Endothelial cell of umbilical vein (primary cell): ENCODE measurements at regions not wholly inside any gene's neighbourhood (a gene's known extent, or its start where the extent isn't known, plus 50 kb on each side); places are given as distances from the start of the nearest gene placed in this dataset.

ENCODE experiments used
- EZH2 ChIP-seq: IDR thresholded peaks from 2 replicates; pipeline ENCODE4 v1.6.1; 2012; ENCODE audit warnings: borderline replicate concordance, low read depth, mild to moderate bottlenecking, moderate library complexity, low read length, inconsistent platforms; ENCODE audit not compliant: severe bottlenecking
- FOS ChIP-seq: IDR thresholded peaks from 2 replicates; pipeline ENCODE4 v1.6.1; 2011; ENCODE audit warnings: mild to moderate bottlenecking, low read length, moderate library complexity, borderline replicate concordance; ENCODE audit not compliant: insufficient read depth
- JUN ChIP-seq: IDR thresholded peaks from 2 replicates; pipeline ENCODE4 v1.6.1; 2011; ENCODE audit warnings: borderline replicate concordance, low read depth; ENCODE audit not compliant: insufficient read length, insufficient read depth
- MYC ChIP-seq: IDR thresholded peaks from one replicate; pipeline ENCODE4 v1.6.1; 2011; ENCODE audit warnings: mild to moderate bottlenecking, low read depth, low read length
- POLR2A ChIP-seq: IDR thresholded peaks from 2 replicates; pipeline ENCODE4 v1.6.1; 2012; ENCODE audit warnings: low read depth, mild to moderate bottlenecking, control low read depth, low read length
- POLR2AphosphoS5 ChIP-seq: IDR thresholded peaks from 2 replicates; pipeline ENCODE4 v1.6.1; 2012; ENCODE audit warnings: low read depth, mild to moderate bottlenecking, control low read depth, low read length, moderate library complexity; ENCODE audit not compliant: insufficient read depth
- TF ChIP-seq, protein P1 (sequence below), 2 donors: IDR thresholded peaks; 1 replicate in 1 of 2; 2 replicates in 1 of 2; pipeline ENCODE4 v1.5.1; 2011; ENCODE audit warnings: low read length in 2 of 2, mild to moderate bottlenecking in 2 of 2, moderate library complexity in 2 of 2, control low read depth in 1 of 2, inconsistent platforms in 1 of 2, low read depth in 1 of 2; ENCODE audit not compliant: insufficient read depth in 1 of 2; ENCODE audit errors: extremely low read depth in 1 of 2
- TF ChIP-seq, protein P2 (sequence below): IDR thresholded peaks from 2 replicates; pipeline ENCODE4 v1.6.1; 2011; ENCODE audit not compliant: insufficient read depth, insufficient read length

DNA sequence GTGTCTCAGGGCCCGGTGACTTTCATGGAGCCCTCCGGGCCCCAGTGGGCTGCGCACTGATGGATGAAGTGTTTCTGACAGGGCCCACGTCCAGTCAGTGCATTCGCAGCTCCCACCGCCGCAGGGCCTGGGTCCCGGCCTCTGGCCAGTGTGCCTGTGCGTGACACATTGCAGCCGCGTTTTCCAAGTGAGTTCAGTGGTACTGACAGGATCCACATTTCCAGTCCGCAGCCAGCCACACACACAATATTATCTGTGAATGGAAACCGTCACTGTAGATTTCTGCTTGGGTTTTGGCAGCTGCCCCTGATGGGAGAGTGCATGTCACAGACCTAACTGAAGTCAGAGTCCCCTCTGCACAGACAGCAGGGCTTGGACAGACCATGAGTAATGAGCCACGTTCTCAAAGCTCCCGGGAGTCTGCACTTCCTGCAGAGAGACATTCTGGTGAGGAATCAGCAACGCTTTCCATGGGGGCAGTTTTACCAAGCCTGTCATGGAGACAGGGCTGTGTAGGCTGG, 171.4 kb downstream of the MYLK4 start:
- no peak for TF ChIP-seq JUN
- TF ChIP-seq MYC = no peak
- peak; percentile 5 for TF ChIP-seq POLR2AphosphoS5
- TF ChIP-seq, protein P1, sequence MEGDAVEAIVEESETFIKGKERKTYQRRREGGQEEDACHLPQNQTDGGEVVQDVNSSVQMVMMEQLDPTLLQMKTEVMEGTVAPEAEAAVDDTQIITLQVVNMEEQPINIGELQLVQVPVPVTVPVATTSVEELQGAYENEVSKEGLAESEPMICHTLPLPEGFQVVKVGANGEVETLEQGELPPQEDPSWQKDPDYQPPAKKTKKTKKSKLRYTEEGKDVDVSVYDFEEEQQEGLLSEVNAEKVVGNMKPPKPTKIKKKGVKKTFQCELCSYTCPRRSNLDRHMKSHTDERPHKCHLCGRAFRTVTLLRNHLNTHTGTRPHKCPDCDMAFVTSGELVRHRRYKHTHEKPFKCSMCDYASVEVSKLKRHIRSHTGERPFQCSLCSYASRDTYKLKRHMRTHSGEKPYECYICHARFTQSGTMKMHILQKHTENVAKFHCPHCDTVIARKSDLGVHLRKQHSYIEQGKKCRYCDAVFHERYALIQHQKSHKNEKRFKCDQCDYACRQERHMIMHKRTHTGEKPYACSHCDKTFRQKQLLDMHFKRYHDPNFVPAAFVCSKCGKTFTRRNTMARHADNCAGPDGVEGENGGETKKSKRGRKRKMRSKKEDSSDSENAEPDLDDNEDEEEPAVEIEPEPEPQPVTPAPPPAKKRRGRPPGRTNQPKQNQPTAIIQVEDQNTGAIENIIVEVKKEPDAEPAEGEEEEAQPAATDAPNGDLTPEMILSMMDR (IDR thresholded peaks at IDR 0.05; ENCODE audit: extremely low read depth in 1 of 2, insufficient read depth in 1 of 2, low read depth in 1 of 2, low read length in 2 of 2) = no peak
- no peak for TF ChIP-seq EZH2
- no peak for TF ChIP-seq POLR2A
- TF ChIP-seq, protein P2, sequence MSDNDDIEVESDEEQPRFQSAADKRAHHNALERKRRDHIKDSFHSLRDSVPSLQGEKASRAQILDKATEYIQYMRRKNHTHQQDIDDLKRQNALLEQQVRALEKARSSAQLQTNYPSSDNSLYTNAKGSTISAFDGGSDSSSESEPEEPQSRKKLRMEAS = no peak
- TF ChIP-seq FOS = no peak
